BLaER1 treated with 17β-estradiol and CSF1 and Interleukin-3, amounts not matched to agents 10 nM and 100 nM (cell line): ENCODE measurements at regions not wholly inside any gene's neighbourhood (a gene's known extent, or its start where the extent isn't known, plus 50 kb on each side); places are given as distances from the start of the nearest gene placed in this dataset.

Experiments
- H3K27ac ChIP-seq, 11 experiments: shearing (Covaris generic); formaldehyde crosslinking; 2 replicates each; pipeline ENCODE4 v1.8.1; 2022
- H3K27me3 ChIP-seq, 11 experiments: shearing (Covaris generic); formaldehyde crosslinking; 2 replicates each; pipeline ENCODE4 v1.8.1; 2022
- H3K36me3 ChIP-seq, 11 experiments: shearing (Covaris generic); formaldehyde crosslinking; 2 replicates each; pipeline ENCODE4 v1.8.1; 2022
- H3K4me1 ChIP-seq, 10 experiments: shearing (Covaris generic); formaldehyde crosslinking; 2 replicates each; pipeline ENCODE4 v1.8.1; 2022
- H3K4me2 ChIP-seq, 11 experiments: shearing (Covaris generic); formaldehyde crosslinking; 2 replicates each; pipeline ENCODE4 v1.8.1; 2022
- H3K4me3 ChIP-seq, 10 experiments: shearing (Covaris generic); formaldehyde crosslinking; 2 replicates each; pipeline ENCODE4 v1.8.1; 2022
- H3K9ac ChIP-seq, 11 experiments: shearing (Covaris generic); formaldehyde crosslinking; 2 replicates each; pipeline ENCODE4 v1.8.1; 2022
- H3K9me3 ChIP-seq, 11 experiments: shearing (Covaris generic); formaldehyde crosslinking; replicated peaks in 1 of 11; 2 replicates each; pipeline ENCODE4 v1.8.1; 2022
- H4K20me1 ChIP-seq, 11 experiments: shearing (Covaris generic); formaldehyde crosslinking; 2 replicates each; pipeline ENCODE4 v1.8.1; 2022
- Cebpa-rat ChIP-seq, 11 experiments: shearing (Covaris generic); IDR thresholded peaks; 2 replicates each; pipeline ENCODE4 v1.8.1; 2022

GRCh38 chr17:71828182-71828596 is 292.6 kb upstream of the SOX9 start:
- Histone ChIP-seq H3K4me2 (no peak overlapping the region), H3K27ac (no peak overlapping the region), H3K4me3 (no peak overlapping the region), H3K9me3 (no peaks in the 10 kb centered on the region), H3K9ac (no peak overlapping the region), H3K36me3 (no peaks in the 10 kb centered on the region), H3K4me1 (no peaks in the 10 kb centered on the region), H4K20me1 (no peaks in the 10 kb centered on the region), H3K27me3 (no peaks in the 10 kb centered on the region)
- no peak for TF ChIP-seq Cebpa-rat (IDR thresholded peaks at IDR 0.05)

- H3K9me3 ChIP-seq, result no peaks in the 10 kb centered on the region
- no peaks in the 10 kb centered on the region for H3K27me3 ChIP-seq
- H3K36me3 ChIP-seq, result no peaks in the 10 kb centered on the region
- no peaks in the 10 kb centered on the region for H3K4me1 ChIP-seq
- H4K20me1 ChIP-seq, result no peaks in the 10 kb centered on the region
- no peak overlapping the region for H3K4me3 ChIP-seq
- H3K9ac ChIP-seq, result no peak overlapping the region
- no peak overlapping the region for H3K27ac ChIP-seq
- no peak overlapping the region for H3K4me2 ChIP-seq
- no peak for TF ChIP-seq Cebpa-rat (IDR thresholded peaks at IDR 0.05)
Observed at GRCh38 chr17:71830866-71831265, 290.0 kb upstream of the SOX9 start.

- Histone ChIP-seq H3K9ac (no peak overlapping the region), H4K20me1 (no peaks in the 10 kb centered on the region), H3K4me3 (no peak overlapping the region), H3K4me2 (no peak overlapping the region), H3K4me1 (no peaks in the 10 kb centered on the region), H3K27ac (no peak overlapping the region), H3K27me3 (no peaks in the 10 kb centered on the region), H3K9me3 (peaks cover 8 to 22% (median 10%) of the 10 kb centered on the region in 11 experiments; a peak in 21 of 22 replicates), H3K36me3 (no peaks in the 10 kb centered on the region)
- no peak for TF ChIP-seq Cebpa-rat (IDR thresholded peaks at IDR 0.05)
Observed at GRCh38 chr17:71842986-71843385, 277.8 kb upstream of the SOX9 start.

- H3K27ac ChIP-seq, result no peak overlapping the region
- H3K4me2 ChIP-seq, result no peak overlapping the region
- TF ChIP-seq Cebpa-rat (IDR thresholded peaks at IDR 0.05), result no peak
- H3K9me3 ChIP-seq, result peaks cover 8 to 22% (median 10%) of the 10 kb centered on the region in 11 experiments; a peak in 21 of 22 replicates
- no peaks in the 10 kb centered on the region for H3K36me3 ChIP-seq
- no peaks in the 10 kb centered on the region for H3K27me3 ChIP-seq
- no peaks in the 10 kb centered on the region for H4K20me1 ChIP-seq
- H3K4me1 ChIP-seq, result no peaks in the 10 kb centered on the region
- H3K9ac ChIP-seq, result no peak overlapping the region
- H3K4me3 ChIP-seq, result no peak overlapping the region
Observed at GRCh38 chr17:71845337-71845736, 275.5 kb upstream of the SOX9 start.

- no peaks in the 10 kb centered on the region for H3K27me3 ChIP-seq
- no peak overlapping the region for H3K27ac ChIP-seq
- H3K36me3 ChIP-seq, result no peaks in the 10 kb centered on the region
- no peaks in the 10 kb centered on the region for H4K20me1 ChIP-seq
- no peak overlapping the region for H3K4me3 ChIP-seq
- H3K9ac ChIP-seq, result no peak overlapping the region
- H3K4me2 ChIP-seq, result no peak overlapping the region
- peaks cover 8 to 28% (median 11%) of the 10 kb centered on the region in 11 experiments; a peak in 21 of 22 replicates for H3K9me3 ChIP-seq
- TF ChIP-seq Cebpa-rat (IDR thresholded peaks at IDR 0.05), result no peak
- no peaks in the 10 kb centered on the region for H3K4me1 ChIP-seq
Observed at GRCh38 chr17:71846561-71847110, 274.2 kb upstream of the SOX9 start.

- no peaks in the 10 kb centered on the region for H3K27me3 ChIP-seq
- no peak overlapping the region for H3K4me2 ChIP-seq
- peaks cover 0 to 10% (median 0%) of the 10 kb centered on the region in 11 experiments; a peak in 4 of 22 replicates for H3K9me3 ChIP-seq
- H3K9ac ChIP-seq, result no peak overlapping the region
- H3K36me3 ChIP-seq, result no peaks in the 10 kb centered on the region
- no peak overlapping the region for H3K27ac ChIP-seq
- H3K4me1 ChIP-seq, result no peaks in the 10 kb centered on the region
- TF ChIP-seq Cebpa-rat (IDR thresholded peaks at IDR 0.05), result no peak
- H3K4me3 ChIP-seq, result no peak overlapping the region
- no peaks in the 10 kb centered on the region for H4K20me1 ChIP-seq
Observed at GRCh38 chr17:71849783-71850768, 270.7 kb upstream of the SOX9 start.

- H3K9ac ChIP-seq, result no peak overlapping the region
- no peak overlapping the region for H3K4me3 ChIP-seq
- H3K27me3 ChIP-seq, result no peaks in the 10 kb centered on the region
- no peaks in the 10 kb centered on the region for H3K4me1 ChIP-seq
- no peaks in the 10 kb centered on the region for H3K36me3 ChIP-seq
- no peak overlapping the region for H3K27ac ChIP-seq
- no peaks in the 10 kb centered on the region for H4K20me1 ChIP-seq
- H3K9me3 ChIP-seq, result peaks cover 0 to 10% (median 0%) of the 10 kb centered on the region in 11 experiments; a peak in 4 of 22 replicates
- H3K4me2 ChIP-seq, result no peak overlapping the region
- no peak for TF ChIP-seq Cebpa-rat (IDR thresholded peaks at IDR 0.05)
Observed at GRCh38 chr17:71850812-71851211, 270.0 kb upstream of the SOX9 start.

- no peaks in the 10 kb centered on the region for H3K36me3 ChIP-seq
- H3K27me3 ChIP-seq, result no peaks in the 10 kb centered on the region
- no peak overlapping the region for H3K4me2 ChIP-seq
- H3K4me3 ChIP-seq, result no peak overlapping the region
- no peaks in the 10 kb centered on the region for H4K20me1 ChIP-seq
- no peak overlapping the region for H3K9ac ChIP-seq
- no peaks in the 10 kb centered on the region for H3K4me1 ChIP-seq
- no peak overlapping the region for H3K27ac ChIP-seq
- no peak for TF ChIP-seq Cebpa-rat (IDR thresholded peaks at IDR 0.05)
- peaks cover 0 to 10% (median 0%) of the 10 kb centered on the region in 11 experiments; a peak in 4 of 22 replicates for H3K9me3 ChIP-seq
Observed at GRCh38 chr17:71855010-71855409, 265.8 kb upstream of the SOX9 start.

GRCh38 chr17:71864755-71865154 is 256.1 kb upstream of the SOX9 start:
- no peak overlapping the region for H3K9ac ChIP-seq
- H3K4me3 ChIP-seq, result no peak overlapping the region
- no peaks in the 10 kb centered on the region for H3K4me1 ChIP-seq
- H3K4me2 ChIP-seq, result no peak overlapping the region
- no peak for TF ChIP-seq Cebpa-rat (IDR thresholded peaks at IDR 0.05)
- no peak overlapping the region for H3K27ac ChIP-seq
- H3K27me3 ChIP-seq, result no peaks in the 10 kb centered on the region
- no peaks in the 10 kb centered on the region for H3K36me3 ChIP-seq
- H4K20me1 ChIP-seq, result no peaks in the 10 kb centered on the region
- H3K9me3 ChIP-seq, result no peaks in the 10 kb centered on the region
